ENCODE measurements at regions not wholly inside any gene's neighbourhood (a gene's known extent, or its start where the extent isn't known, plus 50 kb on each side); places are given as distances from the start of the nearest gene placed in this dataset.
"Not testable (repeated sequence)": the region's sequence is repeated elsewhere in the genome, so short reads cannot be mapped to it uniquely, and the experiment has no call there.

DNA sequence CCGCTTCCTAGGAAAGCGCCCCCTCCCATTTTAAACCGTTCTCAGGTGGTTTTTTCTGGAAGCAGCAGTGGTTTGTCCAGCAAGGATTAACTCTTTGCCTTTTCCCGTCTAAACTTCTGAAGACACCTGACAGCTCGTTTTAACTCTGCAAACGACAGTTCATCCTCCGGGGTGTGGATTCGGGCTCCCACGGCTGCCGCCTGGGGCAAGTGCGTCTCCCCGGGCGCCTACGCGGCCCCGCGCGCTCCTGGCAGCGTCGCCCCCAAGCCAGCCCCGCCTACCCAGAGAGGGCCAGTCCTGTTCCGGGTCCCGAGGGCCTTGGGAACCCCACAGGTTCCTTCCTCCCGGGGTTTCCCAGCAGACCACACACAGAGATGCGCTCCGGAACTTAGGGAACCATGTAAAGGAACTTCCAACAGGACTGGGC is 54.4 kb downstream of the PRR18 start:
- intact Hi-C loops (cut with DNase I) = no loop called here
- ATAC-seq (ENCODE audit: poor library complexity) (peak; percentile 76), DNase-seq (peak; percentile 67)

DNA sequence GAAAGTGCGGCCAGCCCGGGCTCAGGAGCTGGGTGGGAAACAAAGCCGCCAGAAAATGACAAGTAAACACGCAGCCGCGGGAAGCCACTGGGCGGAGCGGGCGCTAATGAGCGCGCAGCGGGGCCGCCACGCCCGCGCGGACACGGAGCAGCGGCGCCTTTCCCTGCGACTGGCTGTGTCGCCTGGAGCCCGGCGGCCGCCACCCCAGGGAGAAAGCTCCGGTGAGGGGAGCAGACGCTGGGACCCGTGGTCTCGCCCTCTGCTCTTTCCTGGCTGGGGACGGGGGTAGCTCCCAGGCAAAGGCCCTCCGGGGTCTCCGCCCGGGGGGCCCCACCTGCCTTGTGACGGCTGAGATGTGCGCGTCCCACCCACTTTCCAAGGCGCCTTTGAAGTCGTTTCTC is 54.9 kb downstream of the PRR18 start:
- DNase-seq (peak; percentile 70), ATAC-seq (ENCODE audit: poor library complexity) (peak; percentile 90)
- intact Hi-C loops (cut with DNase I) = no loop called here

DNA sequence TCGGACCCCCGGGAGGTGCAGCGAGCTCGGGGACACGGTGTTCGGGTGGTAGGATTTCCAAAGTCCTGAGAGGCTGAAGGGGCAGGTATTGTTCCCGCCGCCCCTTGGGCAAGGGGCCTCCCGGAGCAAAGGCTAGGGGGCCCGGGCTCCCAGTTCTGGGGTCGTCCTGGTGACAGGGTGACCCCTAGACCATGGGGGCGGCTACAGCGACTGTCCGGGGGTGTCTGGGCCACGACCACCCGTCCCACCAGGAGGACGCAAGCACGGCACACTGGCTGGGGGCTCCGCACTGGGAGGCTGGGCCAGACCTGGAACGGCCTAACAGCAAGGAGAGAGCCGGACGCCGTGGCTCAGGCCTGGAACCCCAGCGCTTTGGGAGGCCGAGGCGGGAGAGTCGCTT is 55.6 kb downstream of the PRR18 start:
- DNase-seq (no peak), ATAC-seq (ENCODE audit: poor library complexity) (no peak)
- intact Hi-C loops (cut with DNase I) = no loop called here

DNA sequence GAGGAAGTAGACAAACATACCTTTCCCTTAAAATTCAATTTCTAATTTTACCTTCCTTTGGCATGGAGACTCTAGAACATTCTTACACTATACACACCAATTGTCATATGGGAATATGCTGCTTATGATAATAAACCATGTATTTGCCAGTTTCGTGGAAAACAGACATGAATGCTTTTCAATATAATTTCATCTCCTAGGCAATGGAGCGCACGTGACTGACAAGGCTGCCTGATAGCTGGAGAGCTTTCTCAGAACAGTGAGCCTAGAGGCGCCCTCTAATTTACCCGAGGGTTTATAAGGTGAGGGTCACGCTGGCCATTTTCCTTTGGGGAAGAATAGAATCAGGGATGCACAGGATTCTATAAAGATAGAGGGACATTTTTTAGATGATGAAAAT is 56.5 kb downstream of the PRR18 start:
- ATAC-seq (ENCODE audit: poor library complexity) (no peak), DNase-seq (no peak)
- intact Hi-C loops (cut with DNase I) = no loop called here

DNA sequence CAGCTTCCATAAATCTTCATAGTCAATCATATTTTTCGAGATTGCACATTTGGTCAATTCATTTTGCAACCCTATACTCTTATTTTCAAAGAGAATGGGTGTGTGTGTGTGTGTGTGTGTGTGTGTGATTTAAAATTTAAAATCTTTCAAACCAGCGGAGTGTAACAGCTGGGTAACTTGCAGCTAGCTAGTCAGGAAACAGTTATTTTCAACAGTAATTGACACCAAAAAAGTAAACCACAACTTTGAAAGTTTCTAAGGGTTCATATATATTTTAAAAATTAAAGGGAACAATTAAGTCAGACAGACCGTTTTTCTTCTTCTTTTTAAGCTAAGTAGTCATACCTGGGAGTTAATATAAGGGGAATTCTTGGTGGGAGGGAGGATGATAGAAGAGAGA is 57.0 kb downstream of the PRR18 start:
- ATAC-seq (ENCODE audit: poor library complexity) (no peak), DNase-seq (no peak)
- intact Hi-C loops (cut with DNase I) = no loop called here

DNA sequence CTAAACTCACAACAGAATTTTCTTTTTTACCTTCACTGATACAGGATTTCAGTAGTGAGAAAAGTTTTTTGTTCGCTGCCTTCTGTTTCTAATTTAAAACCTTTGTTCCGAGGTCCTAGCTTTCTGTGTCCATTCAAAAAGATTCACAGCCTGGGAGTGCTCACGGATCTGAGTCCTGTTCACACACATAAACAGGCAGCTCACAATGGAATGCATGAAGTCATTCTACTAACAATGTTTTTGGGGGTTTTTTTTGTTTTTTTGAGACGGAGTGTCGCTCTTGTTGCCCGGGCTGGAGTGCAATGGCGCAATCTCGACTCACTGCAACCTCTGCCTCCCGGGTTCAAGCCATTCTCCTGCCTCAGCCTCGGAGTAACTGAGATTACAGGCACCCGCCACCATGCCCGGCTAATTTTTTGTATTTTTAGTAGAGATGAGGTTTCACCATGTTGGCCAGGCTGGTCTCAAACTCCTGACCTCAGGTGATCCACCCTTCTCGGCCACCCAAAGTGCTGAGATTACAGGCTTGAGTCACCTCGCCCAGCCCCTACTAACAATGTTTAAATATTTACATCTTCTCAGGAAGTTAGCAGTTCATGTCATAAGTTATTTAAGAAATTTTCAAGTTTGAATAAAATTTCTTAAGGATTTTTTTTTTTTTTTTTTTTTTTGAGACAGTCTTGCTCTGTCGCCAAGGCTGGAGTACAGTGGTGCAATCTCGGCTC is 59.0 kb downstream of the PRR18 start:
- ATAC-seq (ENCODE audit: poor library complexity); intact Hi-C loops (cut with DNase I); DNase-seq: not testable (repeated sequence)

DNA sequence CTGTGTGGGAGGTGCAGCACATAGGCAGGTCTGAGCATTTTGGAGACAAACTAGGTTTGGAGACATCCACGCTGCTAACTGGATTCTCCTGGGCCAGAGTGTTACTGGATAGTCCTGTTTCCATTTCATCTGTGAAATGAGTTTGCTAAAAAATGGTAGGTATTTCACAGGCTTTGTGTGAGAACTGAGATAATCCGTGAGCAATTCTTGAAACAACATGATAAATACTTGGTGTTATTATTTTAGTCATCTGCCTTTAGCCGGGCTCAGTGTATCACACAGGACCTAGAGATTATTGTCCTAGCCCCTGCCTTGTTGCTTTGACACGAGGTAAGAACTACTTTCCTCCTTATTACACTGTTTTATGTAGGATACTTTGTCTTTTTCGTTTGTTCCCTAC is 63.0 kb downstream of the PRR18 start:
- ATAC-seq (ENCODE audit: poor library complexity) (no peak), DNase-seq (no peak)
- intact Hi-C loops (cut with DNase I) = no loop called here

DNA sequence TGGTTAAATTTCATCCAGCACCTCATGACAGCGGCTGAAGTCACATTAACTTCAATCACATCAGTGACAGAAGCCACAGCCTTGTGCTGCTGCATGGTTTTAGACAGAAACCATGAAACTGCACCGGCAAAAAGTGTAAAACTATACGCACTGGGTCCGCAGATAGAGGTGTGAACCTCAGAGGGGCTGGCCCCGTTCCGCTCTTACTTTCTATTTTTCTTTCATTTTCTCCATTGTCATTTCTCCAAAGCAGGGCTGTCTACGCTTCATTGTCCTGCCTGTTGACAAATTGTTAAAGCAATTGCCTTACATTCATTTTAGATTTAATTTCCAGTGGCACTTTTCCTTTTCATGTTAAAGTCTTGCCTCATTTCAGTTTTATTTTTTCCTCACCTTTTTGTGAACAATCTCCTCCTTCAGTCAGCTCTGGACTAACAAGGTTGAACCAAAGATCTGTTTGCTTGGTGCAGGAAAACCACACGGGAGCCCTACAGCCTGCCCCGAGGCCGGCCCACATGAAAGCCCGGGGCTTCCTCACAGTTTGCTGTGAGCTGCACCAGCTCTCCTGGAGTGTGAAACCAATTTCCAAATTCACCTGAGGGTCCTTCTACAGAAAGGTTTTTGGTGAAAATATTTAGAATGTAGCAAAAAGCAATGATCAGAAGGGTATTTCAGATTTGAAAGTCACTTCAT is 63.7 kb downstream of the PRR18 start:
- DNase-seq (no peak), ATAC-seq (ENCODE audit: poor library complexity) (no peak)
- intact Hi-C loops (cut with DNase I) = no loop called here

DNA sequence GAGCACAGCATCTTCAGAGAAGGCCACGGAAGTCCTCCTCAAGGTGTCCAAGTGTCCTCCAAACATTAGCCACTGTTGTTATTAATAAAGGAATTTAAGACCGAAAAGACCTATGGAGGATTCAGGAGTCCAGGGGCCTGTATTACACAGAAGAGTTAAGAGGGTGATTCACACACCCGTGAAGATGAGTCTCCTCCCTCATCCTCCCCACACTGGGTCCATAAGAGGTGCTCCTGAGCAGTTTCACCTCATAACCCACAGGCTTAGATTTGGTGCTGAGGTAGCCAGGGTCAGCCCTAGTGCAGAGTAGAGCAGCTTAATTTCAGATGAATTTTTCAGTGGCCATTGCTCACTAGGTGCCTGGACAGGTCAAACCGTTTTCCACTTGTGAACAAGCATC is 65.3 kb downstream of the PRR18 start:
- intact Hi-C loops (cut with DNase I) = no loop called here
- ATAC-seq (ENCODE audit: poor library complexity) = no peak
- DNase-seq = no peak

DNA sequence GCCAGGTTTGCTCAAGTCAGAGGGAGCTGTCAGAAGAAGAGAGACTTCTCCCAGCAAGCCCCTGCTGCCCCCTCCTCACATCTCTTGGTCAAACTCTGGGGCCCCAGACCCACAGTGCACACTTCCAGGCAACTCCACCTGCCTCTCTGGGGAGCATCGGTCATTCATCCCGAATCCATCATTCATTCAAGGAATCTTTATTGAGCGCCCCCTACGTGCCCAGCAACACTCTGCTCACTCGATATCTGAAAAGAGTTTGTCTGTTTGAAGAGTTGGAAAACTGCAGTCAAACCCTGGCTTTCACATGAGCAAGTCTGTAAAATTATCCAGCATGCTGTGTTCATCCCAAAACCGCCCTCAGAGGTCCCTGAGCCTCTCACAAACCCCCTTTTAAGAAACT is 66.2 kb downstream of the PRR18 start:
- DNase-seq (no peak), ATAC-seq (ENCODE audit: poor library complexity) (no peak)
- intact Hi-C loops (cut with DNase I) = no loop called here

DNA sequence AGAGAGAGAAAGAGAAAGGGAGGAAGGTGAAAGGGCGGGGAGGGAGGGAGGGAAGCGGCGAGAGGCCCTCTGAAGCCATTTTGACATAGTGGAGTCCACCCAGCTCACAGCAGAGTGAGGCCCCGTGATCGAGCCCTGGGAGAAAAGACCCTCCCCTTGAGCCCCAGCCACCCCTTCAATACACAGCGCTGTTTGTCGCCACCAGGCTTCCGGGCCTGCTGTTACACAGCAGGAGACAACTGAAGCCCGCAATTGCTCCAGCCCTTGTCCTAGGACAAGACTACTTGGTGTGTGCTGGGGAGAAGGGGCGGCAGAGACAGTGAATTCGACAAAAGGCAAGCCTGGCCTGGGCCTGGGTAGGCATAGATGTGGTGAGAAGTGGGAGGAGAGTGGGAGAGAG is 67.3 kb downstream of the PRR18 start:
- ATAC-seq (ENCODE audit: poor library complexity) (no peak), DNase-seq (no peak)
- intact Hi-C loops (cut with DNase I) = no loop called here

DNA sequence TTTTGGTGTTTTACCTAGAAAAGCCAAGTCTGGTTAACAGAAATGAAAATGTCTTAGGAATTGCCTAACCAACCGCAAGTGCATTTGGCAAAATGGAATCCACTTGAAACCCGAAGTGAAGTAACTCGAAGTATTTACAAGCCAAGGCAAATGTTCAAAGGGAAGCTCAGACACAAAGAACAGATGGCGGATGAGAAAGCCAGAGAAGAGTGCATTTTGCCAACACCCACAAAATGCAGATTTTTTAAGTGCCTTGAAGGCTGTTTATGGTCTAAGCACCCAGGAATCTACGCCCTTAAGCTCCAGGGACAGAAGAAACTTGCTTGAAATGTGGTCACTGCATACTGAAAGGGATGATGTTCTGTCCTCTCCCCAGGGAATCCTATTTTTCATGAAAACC is 70.0 kb upstream of the TBXT start:
- intact Hi-C loops (cut with DNase I) = no loop called here
- ATAC-seq (ENCODE audit: poor library complexity) (no peak), DNase-seq (no peak)

DNA sequence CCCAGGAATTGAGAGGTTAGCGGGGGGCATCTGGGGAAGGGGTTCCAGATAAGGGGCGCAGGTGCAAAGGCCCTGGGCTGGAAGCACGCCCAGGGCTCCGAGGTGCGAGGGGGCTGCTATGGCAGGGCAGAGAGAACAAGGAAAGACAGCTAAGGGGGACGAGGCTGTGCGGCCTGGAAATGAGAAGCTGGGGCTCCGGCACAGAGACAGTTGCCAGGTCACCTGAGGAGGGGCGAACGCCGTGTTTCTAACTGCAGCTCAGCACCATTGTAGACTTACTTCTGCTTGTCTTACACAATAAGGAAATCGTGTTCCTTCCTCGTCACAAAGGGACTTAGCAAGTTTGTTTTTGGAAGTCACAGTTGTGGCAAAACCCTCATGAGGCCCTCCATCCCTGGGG is 68.9 kb upstream of the TBXT start:
- ATAC-seq (ENCODE audit: poor library complexity) (no peak), DNase-seq (no peak)
- intact Hi-C loops (cut with DNase I) = no loop called here

DNA sequence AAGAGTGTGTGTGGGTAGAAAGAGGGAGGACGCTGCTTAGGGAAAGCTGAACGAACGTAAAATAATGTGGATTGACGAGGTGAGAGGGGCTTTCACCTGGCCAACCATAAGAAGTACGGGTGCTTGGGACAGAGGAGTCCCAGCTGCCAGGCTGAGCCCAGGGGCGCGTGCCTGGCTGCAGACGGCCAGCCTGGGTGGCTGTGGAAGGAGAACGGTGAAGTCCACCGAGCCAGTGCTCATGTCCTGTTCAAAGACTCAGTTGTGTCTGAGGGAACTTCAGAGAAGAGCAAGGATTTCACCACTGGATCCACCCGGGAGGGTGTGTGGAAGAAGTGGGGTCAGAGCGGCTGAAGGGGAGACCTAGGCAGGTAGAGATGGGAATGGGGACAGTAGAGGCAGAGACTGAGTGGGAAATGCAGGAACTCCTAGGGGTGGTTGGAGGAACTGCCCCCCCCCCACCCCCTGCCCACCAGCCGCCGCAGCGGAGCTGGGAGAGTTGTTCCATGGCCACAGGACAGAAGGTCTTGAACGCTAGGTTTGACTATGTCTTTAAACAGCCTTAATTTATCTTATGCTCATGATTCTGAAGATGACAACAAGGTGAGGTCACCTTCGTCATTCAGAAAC is 68.1 kb upstream of the TBXT start:
- ATAC-seq (ENCODE audit: poor library complexity) (no peak), DNase-seq (no peak)
- intact Hi-C loops (cut with DNase I) = no loop called here

DNA sequence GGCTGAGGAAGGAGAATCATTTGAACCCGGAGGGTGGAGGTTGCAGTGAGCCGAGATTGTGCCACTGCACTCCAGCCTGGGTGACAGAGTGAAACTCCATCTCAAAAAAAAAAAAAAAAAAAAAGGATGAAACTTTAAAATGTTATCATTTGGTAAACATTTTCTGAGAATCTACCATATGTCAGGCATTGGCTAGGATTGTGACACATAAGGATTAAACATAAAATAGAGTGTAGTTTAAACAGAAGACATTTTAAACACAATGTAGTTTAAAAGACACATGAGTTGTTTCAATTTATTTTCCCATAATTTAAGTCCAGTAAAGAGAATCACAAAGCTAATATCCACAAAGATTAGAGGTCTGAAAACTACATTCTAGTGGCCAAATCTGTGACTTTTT is 63.5 kb upstream of the TBXT start:
- ATAC-seq (ENCODE audit: poor library complexity); intact Hi-C loops (cut with DNase I); DNase-seq: not testable (repeated sequence)

DNA sequence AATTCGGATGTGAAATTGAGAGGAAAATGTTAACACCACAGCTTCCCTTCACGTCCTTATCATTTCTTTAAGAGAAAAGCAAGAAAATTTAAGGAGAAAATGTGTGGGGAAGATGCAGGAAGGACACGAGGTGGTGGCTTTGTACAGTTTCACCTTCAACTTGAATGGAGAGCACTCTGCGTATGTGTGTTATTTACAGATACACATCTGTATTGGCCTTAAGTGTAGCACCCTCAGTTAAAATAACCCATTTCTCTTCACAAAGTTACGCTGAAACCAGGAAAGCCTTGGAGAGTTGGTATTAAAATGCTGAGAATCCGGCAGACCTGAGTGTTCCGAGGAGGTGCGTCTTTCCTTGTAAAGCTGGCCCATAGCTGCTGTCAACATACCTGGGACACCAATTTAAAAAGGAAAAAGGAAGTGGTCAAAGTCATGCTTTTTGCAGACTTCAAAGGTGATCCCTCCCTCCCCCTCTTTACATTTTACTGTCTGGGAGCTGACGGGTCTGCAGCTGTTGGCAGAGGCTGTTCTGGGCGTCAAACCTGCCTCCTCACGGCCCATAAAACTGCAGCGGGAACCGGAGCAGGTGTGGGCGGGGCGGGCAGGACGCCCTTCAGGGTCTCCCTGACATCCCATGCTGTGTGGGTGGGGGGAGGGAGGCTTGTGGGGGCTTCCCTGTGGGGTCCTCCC is 61.3 kb upstream of the TBXT start:
- DNase-seq (no peak), ATAC-seq (ENCODE audit: poor library complexity) (no peak)
- intact Hi-C loops (cut with DNase I) = no loop called here

DNA sequence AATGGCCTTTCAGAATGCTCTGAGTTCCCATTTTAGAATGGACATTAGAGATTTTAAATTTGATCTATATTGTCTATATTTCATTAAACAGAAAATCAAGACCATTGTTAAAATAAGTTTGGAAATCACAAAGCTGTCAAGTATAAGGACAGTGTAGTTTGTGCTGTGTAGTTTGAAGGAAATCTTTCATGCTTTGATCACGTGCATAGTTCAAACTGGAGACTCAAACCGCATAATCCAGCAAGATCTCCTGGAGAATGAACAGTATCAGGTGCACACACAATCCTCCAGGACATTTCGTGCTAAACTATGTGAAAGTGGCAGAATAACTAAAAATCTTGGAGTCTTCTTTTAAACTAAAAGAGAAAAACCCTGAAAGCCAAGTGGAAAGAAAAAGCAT is 60.8 kb upstream of the TBXT start:
- DNase-seq = no peak

DNA sequence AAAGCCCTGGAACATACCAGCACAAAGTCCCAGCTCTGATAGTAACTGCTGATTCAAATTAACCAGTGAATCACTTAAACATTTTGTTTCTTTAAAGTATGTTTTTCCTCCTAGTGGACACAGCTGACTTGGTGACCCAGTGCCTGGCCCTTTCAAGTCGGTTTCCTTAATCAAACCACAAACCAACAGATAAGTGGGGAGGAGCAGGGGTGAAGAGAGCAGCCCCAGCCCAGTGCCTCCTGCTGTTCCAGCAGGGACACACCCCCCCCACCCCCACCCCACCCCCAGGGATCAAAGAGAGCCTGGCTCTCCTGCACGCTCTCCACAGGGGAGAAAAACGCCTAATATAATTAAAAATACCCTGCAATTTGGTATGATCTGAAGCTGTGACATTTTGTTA is 55.4 kb upstream of the TBXT start:
- intact Hi-C loops (cut with DNase I) = no loop called here
- ATAC-seq (ENCODE audit: poor library complexity) (no peak), DNase-seq (no peak)

More for the DNA sequence above, 60.8 kb upstream of the TBXT start:
- intact Hi-C loops (cut with DNase I) = no loop called here
- ATAC-seq (ENCODE audit: poor library complexity) = no peak

DNA sequence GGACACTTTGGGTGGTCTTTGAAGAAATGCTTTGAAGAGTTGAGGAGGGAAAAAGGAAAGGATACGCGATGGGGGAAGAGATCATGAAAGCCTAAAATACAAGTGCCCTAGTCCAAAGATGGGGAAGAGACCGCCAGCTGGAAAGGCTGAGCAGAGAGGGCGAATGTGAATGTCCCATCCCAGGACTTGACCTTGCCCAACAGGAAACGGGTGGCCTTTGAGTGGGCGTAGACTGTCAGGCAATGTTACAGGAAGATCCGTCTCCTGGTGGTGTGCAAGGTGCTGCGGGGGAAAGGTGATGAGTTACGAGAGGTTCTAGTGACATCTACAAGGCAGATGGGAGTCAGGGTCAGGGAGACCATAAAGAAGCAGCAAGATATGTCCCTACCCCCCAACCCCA is 55.0 kb upstream of the TBXT start:
- no peak for ATAC-seq (ENCODE audit: poor library complexity)
- intact Hi-C loops (cut with DNase I) = no loop called here
- no peak for DNase-seq

DNA sequence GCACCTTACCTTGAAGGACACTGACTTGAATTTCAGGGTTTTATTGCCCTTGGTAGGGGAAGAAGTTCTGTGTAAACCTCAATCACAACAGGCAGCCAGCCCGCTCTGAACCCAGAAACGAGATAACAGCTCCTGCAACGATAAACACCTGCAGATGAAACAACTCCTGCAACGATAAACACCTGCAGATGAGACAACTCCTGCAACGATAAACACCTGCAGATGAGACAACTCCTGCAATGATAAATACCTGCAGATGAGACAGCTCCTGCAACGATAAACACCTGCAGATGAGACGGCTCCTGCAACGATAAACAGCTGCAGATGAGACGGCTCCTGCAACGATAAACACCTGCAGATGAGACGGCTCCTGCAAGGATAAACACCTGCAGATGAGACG is 54.0 kb upstream of the TBXT start:
- intact Hi-C loops (cut with DNase I) = no loop called here
- ATAC-seq (ENCODE audit: poor library complexity) (no peak), DNase-seq (no peak)
